ENCODE measurements at regions not wholly inside any gene's neighbourhood (a gene's known extent, or its start where the extent isn't known, plus 50 kb on each side); places are given as distances from the start of the nearest gene placed in this dataset.

DNA sequence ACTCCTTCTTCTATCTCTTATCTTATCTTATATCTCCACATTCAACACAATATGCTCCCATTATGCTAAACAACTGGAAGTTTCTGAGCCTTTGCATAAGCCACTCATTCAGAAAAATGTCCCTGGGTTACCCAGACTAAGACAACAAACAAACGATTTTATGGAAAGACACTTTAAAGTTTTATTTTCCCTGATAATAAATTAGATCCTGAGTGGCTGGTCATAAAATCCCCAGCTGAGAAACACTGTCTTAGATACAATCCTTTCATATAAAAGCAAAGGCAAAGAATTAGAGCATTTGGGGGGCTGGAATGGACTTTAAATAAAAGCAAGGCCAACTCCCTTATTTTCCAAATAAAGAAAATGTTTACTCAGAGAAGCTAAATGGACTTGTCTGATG is 322.3 kb downstream of the GBE1 start:
- Histone ChIP-seq H3K4me3 (no peak overlapping the region), H3K4me1 (peaks cover 0 to 10% (median 0%) of the 10 kb centered on the region in 12 donors), H3K27me3 (no peaks in the 10 kb centered on the region), H3K36me3 (no peaks in the 10 kb centered on the region), H3K9me3 (no peaks in the 10 kb centered on the region), H3K27ac (no peak overlapping the region)
- intact Hi-C loops (cut with DNase I) = no loop called here
- ATAC-seq (no peak), DNase-seq (no peak)
- TF ChIP-seq, protein P1, sequence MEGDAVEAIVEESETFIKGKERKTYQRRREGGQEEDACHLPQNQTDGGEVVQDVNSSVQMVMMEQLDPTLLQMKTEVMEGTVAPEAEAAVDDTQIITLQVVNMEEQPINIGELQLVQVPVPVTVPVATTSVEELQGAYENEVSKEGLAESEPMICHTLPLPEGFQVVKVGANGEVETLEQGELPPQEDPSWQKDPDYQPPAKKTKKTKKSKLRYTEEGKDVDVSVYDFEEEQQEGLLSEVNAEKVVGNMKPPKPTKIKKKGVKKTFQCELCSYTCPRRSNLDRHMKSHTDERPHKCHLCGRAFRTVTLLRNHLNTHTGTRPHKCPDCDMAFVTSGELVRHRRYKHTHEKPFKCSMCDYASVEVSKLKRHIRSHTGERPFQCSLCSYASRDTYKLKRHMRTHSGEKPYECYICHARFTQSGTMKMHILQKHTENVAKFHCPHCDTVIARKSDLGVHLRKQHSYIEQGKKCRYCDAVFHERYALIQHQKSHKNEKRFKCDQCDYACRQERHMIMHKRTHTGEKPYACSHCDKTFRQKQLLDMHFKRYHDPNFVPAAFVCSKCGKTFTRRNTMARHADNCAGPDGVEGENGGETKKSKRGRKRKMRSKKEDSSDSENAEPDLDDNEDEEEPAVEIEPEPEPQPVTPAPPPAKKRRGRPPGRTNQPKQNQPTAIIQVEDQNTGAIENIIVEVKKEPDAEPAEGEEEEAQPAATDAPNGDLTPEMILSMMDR (IDR thresholded peaks at IDR 0.05) = no peak
- TF ChIP-seq POLR2A (IDR thresholded peaks at IDR 0.05) = no peak
- WGBS, 4 donors = 38 to 66% (median 62%) methylated on average over 1 of the region's 1 CpG

DNA sequence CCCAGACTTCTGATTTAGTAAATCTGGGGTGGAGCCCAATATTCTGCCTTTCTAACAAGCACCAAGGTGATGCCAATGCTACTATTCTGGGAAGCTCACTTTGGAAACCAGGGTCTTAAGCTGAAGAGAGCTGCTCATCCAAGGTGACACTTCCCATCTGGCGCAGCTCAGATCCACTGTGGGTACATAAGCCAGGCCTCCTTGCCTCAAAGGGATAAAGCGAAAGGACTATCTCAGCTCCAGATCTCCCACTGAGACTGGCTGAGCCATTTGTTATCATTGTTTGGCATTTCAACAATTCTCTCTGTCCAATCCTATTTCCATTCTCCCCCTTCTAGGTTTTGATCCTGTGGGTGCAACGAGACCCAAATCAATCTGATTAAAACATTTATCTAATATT is 323.8 kb downstream of the GBE1 start:
- no peaks in the 10 kb centered on the region for H3K9me3 ChIP-seq
- TF ChIP-seq, protein P1 (IDR thresholded peaks at IDR 0.05) = no peak
- no peak for TF ChIP-seq POLR2A (IDR thresholded peaks at IDR 0.05)
- H3K27ac ChIP-seq = no peak overlapping the region
- H3K4me1 ChIP-seq = no peaks in the 10 kb centered on the region
- no peak for DNase-seq
- H3K36me3 ChIP-seq = no peaks in the 10 kb centered on the region
- H3K27me3 ChIP-seq = no peaks in the 10 kb centered on the region
- H3K4me3 ChIP-seq = no peak overlapping the region
- no peak for ATAC-seq
- WGBS, 4 donors = 65 to 76% (median 71%) methylated on average over 3 of the region's 3 CpGs
- intact Hi-C loops (cut with DNase I) = no loop called here

DNA sequence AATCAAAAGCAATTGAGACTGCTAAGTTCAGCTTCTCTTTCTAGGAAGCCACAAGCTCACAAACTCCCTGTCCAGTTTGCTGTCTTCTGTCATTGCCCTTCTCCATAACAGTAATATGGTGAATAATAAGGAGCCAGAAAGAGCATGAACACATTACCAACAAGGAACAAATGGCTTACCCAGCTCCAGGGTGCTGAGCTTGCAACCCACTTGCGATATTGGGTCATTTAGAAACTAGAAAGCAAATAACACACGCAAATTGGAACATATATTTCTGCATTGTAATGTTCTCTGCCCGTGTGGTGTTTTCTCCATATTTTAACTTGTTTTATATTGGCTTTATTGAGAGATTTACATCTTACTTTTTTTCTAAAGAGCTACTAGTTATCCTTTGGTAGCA is 325.3 kb downstream of the GBE1 start:
- no peaks in the 10 kb centered on the region for H3K4me1 ChIP-seq
- no peak for ATAC-seq
- TF ChIP-seq POLR2A (IDR thresholded peaks at IDR 0.05) = no peak
- TF ChIP-seq, protein P1 (IDR thresholded peaks at IDR 0.05) = no peak
- no peak overlapping the region for H3K4me3 ChIP-seq
- 92 to 95% (median 93%) methylated on average over 3 of the region's 3 CpGs for WGBS, 4 donors
- DNase-seq = no peak
- H3K27me3 ChIP-seq = no peaks in the 10 kb centered on the region
- intact Hi-C loops (cut with DNase I) = no loop called here
- no peaks in the 10 kb centered on the region for H3K36me3 ChIP-seq
- H3K27ac ChIP-seq = no peak overlapping the region
- no peaks in the 10 kb centered on the region for H3K9me3 ChIP-seq

DNA sequence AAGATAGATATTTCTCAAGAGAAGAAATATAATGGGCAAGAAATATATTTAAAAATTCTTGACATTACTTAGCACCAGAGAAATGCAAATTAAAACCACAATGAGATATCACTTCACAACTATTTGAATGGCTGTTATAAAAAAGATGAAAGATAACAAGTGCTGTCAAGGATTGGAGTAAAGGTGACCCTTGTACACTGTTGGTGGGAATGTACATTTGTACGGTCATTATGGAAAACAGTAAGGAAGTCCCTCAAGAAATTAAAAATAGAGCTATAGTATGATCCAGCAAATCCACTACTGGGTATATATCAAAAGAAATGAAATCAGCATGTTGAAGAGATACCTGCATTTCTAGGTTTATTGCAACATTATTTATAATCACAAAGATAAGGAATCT is 326.4 kb downstream of the GBE1 start:
- intact Hi-C loops (cut with DNase I) = no loop called here
- H3K27ac ChIP-seq = no peak overlapping the region
- no peaks in the 10 kb centered on the region for H3K36me3 ChIP-seq
- DNase-seq (no peak), ATAC-seq (no peak)
- 80 to 88% (median 87%) methylated on average over 1 of the region's 1 CpG for WGBS, 4 donors
- H3K27me3 ChIP-seq = no peaks in the 10 kb centered on the region
- TF ChIP-seq, protein P1 (IDR thresholded peaks at IDR 0.05) = no peak
- TF ChIP-seq POLR2A (IDR thresholded peaks at IDR 0.05) = no peak
- no peaks in the 10 kb centered on the region for H3K9me3 ChIP-seq
- no peak overlapping the region for H3K4me3 ChIP-seq
- no peaks in the 10 kb centered on the region for H3K4me1 ChIP-seq

Data from heart left ventricle (tissue), 16 donors.